ENCODE measurements at regions not wholly inside any gene's neighbourhood (a gene's known extent, or its start where the extent isn't known, plus 50 kb on each side); places are given as distances from the start of the nearest gene placed in this dataset.
"Not testable (repeated sequence)": the region's sequence is repeated elsewhere in the genome, so short reads cannot be mapped to it uniquely, and the experiment has no call there.

DNA sequence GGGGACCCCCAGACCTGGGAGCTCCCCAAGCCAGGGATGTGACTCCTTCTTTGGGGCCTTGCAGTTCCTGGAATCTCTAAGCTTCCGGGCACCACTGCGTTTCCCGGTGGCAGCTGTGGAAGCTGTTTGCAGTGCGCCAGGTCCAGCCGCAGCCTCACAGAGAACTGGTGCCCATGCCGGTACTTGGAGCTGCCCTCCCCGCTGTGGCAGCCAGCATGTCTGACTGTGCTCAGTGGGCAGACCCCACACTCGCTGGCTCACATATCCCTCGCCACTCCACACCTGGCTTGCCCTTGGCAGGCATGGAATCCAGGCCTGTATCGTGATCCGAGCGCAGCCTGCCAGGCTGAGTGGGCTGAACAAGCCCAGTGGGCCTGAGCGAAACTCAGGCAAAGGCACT, 753.2 kb upstream of the PCDH20 start:
- DNase-seq: no peak
- Histone ChIP-seq H3K4me3 (ENCODE audit: low read depth, low read length) (no peak overlapping the region), H3K27ac (no peak overlapping the region), H3K27me3 (ENCODE audit: insufficient read depth, low read depth, severe bottlenecking) (no peaks in the 10 kb centered on the region), H3K9me3 (ENCODE audit: severe bottlenecking) (no peaks in the 10 kb centered on the region), H3K36me3 (no peaks in the 10 kb centered on the region)
- TF ChIP-seq, protein P1, sequence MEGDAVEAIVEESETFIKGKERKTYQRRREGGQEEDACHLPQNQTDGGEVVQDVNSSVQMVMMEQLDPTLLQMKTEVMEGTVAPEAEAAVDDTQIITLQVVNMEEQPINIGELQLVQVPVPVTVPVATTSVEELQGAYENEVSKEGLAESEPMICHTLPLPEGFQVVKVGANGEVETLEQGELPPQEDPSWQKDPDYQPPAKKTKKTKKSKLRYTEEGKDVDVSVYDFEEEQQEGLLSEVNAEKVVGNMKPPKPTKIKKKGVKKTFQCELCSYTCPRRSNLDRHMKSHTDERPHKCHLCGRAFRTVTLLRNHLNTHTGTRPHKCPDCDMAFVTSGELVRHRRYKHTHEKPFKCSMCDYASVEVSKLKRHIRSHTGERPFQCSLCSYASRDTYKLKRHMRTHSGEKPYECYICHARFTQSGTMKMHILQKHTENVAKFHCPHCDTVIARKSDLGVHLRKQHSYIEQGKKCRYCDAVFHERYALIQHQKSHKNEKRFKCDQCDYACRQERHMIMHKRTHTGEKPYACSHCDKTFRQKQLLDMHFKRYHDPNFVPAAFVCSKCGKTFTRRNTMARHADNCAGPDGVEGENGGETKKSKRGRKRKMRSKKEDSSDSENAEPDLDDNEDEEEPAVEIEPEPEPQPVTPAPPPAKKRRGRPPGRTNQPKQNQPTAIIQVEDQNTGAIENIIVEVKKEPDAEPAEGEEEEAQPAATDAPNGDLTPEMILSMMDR (IDR thresholded peaks at IDR 0.05; ENCODE audit: low read depth, low read length): no peak

DNA sequence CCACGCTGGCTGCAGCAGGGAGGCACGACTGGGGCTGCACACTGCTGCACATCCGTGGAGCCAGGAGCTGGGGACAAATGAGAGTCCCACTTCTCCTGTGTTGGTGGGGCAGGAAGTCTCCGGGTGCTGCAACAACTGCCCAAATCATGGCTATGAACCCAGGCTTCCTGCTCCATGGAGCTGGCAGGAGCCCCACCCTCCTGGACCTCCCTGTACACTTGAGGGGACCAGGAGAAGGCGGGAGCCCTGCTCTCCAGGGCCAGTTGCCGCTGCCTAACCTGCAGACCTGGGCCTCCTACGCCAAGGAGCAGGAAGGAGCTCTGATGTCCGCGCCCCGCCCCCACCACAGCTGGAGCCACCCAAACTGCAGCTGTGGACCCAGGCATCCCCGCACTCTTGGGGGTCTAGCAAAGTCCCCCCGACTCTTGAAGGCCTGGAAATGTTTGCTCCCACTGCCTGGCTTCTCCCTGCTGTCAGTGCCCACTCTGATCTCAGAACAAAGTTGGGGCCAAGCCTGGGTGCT, 752.1 kb upstream of the PCDH20 start:
- DNase-seq: no peak
- no peaks in the 10 kb centered on the region for H3K36me3 ChIP-seq
- TF ChIP-seq, protein P1 (IDR thresholded peaks at IDR 0.05; ENCODE audit: low read depth, low read length): no peak
- H3K27ac ChIP-seq: no peak overlapping the region
- no peaks in the 10 kb centered on the region for H3K27me3 ChIP-seq (ENCODE audit: insufficient read depth, low read depth, severe bottlenecking)
- H3K9me3 ChIP-seq (ENCODE audit: severe bottlenecking): no peaks in the 10 kb centered on the region
- H3K4me3 ChIP-seq (ENCODE audit: low read depth, low read length): no peak overlapping the region

DNA sequence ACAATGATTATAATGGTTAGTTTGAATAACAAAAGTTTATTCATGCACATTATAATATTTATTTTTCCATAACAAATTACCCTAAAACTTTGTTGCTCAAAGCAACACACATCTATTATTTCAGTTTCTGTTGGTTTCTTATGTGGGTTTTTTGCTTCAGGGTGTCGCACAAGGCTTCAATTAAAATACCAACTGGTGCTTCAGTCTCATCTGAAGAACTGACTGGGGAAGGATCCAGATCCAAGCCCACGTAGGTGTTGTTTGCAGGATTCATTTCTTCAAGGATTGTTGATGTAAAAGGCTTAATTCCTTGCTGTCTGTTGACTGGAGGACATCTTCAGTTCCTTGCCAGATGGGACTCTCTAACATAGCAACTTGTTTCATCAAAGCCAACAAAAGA, 747.2 kb upstream of the PCDH20 start:
- TF ChIP-seq, protein P1 (IDR thresholded peaks at IDR 0.05; ENCODE audit: low read depth, low read length): no peak
- no peak for DNase-seq
- H3K27me3 ChIP-seq (ENCODE audit: insufficient read depth, low read depth, severe bottlenecking): no peaks in the 10 kb centered on the region
- H3K27ac ChIP-seq: no peak overlapping the region
- H3K9me3 ChIP-seq (ENCODE audit: severe bottlenecking): no peaks in the 10 kb centered on the region
- no peaks in the 10 kb centered on the region for H3K36me3 ChIP-seq
- no peak overlapping the region for H3K4me3 ChIP-seq (ENCODE audit: low read depth, low read length)

DNA sequence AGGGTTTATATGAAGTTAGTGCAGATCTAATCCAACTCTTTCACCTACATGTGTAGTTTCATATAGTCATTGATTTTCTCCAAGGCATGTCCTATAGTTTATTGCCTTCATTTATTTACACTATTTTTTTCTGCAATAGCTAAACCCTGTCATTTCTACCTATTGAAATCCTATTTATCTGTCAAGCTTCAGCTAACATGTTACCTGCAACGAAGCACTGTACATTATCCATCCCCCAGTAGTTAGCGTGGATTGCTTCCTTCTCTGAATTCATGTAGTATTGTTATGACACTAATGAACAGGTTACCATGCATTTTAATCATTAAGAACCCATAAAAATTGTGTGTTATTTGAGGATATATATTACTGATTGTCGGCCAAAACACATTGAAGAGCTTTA, 742.9 kb upstream of the PCDH20 start:
- Histone ChIP-seq H3K27ac (no peak overlapping the region), H3K9me3 (ENCODE audit: severe bottlenecking) (no peaks in the 10 kb centered on the region), H3K4me3 (ENCODE audit: low read depth, low read length) (no peak overlapping the region), H3K27me3 (ENCODE audit: insufficient read depth, low read depth, severe bottlenecking) (no peaks in the 10 kb centered on the region), H3K36me3 (no peaks in the 10 kb centered on the region)
- DNase-seq: no peak
- TF ChIP-seq, protein P1 (IDR thresholded peaks at IDR 0.05; ENCODE audit: low read depth, low read length): no peak

DNA sequence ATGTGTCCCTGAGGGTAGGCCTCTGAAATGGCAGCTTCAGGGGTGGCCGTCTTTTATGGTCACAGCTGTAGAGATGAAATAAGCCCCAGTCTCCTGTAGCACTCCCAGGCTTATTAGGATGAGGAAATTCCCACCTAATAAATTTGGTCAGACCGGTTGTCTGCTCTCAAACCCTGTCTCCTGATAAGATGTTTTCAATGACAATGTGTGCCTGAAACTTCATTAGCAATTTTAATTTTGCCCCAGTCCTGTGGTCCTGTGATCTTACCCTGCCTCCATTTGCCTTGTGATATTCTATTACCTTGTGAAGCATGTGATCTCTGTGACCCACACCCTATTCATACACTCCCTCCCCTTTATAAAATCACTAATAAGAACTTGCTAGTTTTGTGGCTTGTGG, 736.1 kb upstream of the PCDH20 start:
- not testable (repeated sequence) for H3K9me3 ChIP-seq (ENCODE audit: severe bottlenecking); DNase-seq; H3K36me3 ChIP-seq; H3K4me3 ChIP-seq (ENCODE audit: low read depth, low read length); H3K27me3 ChIP-seq (ENCODE audit: insufficient read depth, low read depth, severe bottlenecking); H3K27ac ChIP-seq

DNA sequence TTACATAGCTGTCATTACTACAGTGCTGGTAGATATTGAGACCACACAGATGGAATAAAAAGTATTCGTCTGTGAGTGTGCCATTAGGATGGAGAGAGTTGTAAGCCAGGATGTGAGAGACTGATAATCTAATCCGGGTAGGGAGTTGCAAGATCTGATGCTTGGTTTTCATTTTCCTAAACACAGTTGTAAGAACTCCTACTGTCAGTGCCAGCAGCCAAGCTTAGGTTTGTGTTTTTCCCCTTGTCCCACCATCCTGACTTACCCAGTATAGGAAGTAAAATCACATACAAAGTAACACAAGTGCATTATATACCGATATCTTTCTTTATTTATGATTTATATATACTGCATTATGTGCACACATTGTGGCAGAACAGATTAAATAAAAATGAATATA, 726.4 kb upstream of the PCDH20 start:
- H3K9me3 ChIP-seq (ENCODE audit: severe bottlenecking): no peaks in the 10 kb centered on the region
- no peaks in the 10 kb centered on the region for H3K27me3 ChIP-seq (ENCODE audit: insufficient read depth, low read depth, severe bottlenecking)
- DNase-seq: no peak
- H3K4me3 ChIP-seq (ENCODE audit: low read depth, low read length): no peak overlapping the region
- H3K27ac ChIP-seq: no peak overlapping the region
- no peaks in the 10 kb centered on the region for H3K36me3 ChIP-seq
- TF ChIP-seq, protein P1 (IDR thresholded peaks at IDR 0.05; ENCODE audit: low read depth, low read length): no peak
